Uterus (tissue), 3 donors: ENCODE measurements at regions not wholly inside any gene's neighbourhood (a gene's known extent, or its start where the extent isn't known, plus 50 kb on each side); places are given as distances from the start of the nearest gene placed in this dataset.

Experiments
- DNase-seq, 2 donors: peaks; one replicate each; pipeline ENCODE4 v3.0.0-alpha.2; 2019 to 2020
- H3K27ac ChIP-seq, 2 donors: fragments of 200-600 bp; sonication (generic); 1 replicate in 1 of 2; 2 replicates in 1 of 2; pipeline ENCODE4 v1.5.1; 2016 to 2018
- H3K27me3 ChIP-seq, 2 donors: fragments of 200-600 bp; sonication (generic); one replicate each; pipeline ENCODE4 v1.5.1; 2018 to 2019; ENCODE audit warnings: control low read depth in 1 of 2
- H3K36me3 ChIP-seq, 2 donors: fragments of 200-600 bp; sonication (generic); one replicate each; pipeline ENCODE4 v1.5.1; 2019; ENCODE audit warnings: control low read depth in 1 of 2
- H3K4me1 ChIP-seq, 2 donors: fragments of 200-600 bp; sonication (generic); one replicate each; pipeline ENCODE4 v1.5.1; 2018 to 2019; ENCODE audit warnings: control low read depth in 1 of 2
- H3K4me3 ChIP-seq, 2 donors: fragments of 200-600 bp; sonication (generic); 1 replicate in 1 of 2; 2 replicates in 1 of 2; pipeline ENCODE4 v1.5.1; 2018 to 2019; ENCODE audit warnings: mild to moderate bottlenecking in 1 of 2
- H3K9me3 ChIP-seq, 2 donors: fragments of 200-600 bp; sonication (generic); one replicate each; pipeline ENCODE4 v1.5.1; 2019; ENCODE audit warnings: control low read depth in 1 of 2
- POLR2A ChIP-seq, 2 donors: fragments of 450-650 bp; IDR thresholded peaks; one replicate each; pipeline ENCODE4 v1.6.1; 2016; ENCODE audit warnings: antibody characterized with exemption in 2 of 2, mild to moderate bottlenecking in 1 of 2, moderate library complexity in 1 of 2
- intact Hi-C: fragments of 100-400 bp; cut with DNase I; formaldehyde crosslinking; loops from one replicate; pipeline ENCODE4 v1.15.1; 2023; ENCODE audit warnings: low total_unique reads
- TF ChIP-seq, protein P1 (sequence below), 4 experiments: fragments of 200-600 bp in 2 of 4; fragments of 450-650 bp in 2 of 4; sonication (generic) in 2 of 4; IDR thresholded peaks; one replicate each; pipeline ENCODE4 v1.5.1; 2016 to 2019; ENCODE audit warnings: antibody characterized with exemption in 4 of 4, mild to moderate bottlenecking in 2 of 4, moderate library complexity in 1 of 4
- donor health status: DM: yes; HTN: yes; CAD: no.

- Histone ChIP-seq H3K9me3 (no peaks in the 10 kb centered on the region), H3K4me1 (no peaks in the 10 kb centered on the region), H3K36me3 (no peaks in the 10 kb centered on the region), H3K27me3 (no peaks in the 10 kb centered on the region), H3K4me3 (no peak overlapping the region), H3K27ac (no peak overlapping the region)
- intact Hi-C loops, result no loop called here
- no peak for DNase-seq
- TF ChIP-seq, protein P1, sequence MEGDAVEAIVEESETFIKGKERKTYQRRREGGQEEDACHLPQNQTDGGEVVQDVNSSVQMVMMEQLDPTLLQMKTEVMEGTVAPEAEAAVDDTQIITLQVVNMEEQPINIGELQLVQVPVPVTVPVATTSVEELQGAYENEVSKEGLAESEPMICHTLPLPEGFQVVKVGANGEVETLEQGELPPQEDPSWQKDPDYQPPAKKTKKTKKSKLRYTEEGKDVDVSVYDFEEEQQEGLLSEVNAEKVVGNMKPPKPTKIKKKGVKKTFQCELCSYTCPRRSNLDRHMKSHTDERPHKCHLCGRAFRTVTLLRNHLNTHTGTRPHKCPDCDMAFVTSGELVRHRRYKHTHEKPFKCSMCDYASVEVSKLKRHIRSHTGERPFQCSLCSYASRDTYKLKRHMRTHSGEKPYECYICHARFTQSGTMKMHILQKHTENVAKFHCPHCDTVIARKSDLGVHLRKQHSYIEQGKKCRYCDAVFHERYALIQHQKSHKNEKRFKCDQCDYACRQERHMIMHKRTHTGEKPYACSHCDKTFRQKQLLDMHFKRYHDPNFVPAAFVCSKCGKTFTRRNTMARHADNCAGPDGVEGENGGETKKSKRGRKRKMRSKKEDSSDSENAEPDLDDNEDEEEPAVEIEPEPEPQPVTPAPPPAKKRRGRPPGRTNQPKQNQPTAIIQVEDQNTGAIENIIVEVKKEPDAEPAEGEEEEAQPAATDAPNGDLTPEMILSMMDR (IDR thresholded peaks at IDR 0.05), result no peak
- TF ChIP-seq POLR2A (IDR thresholded peaks at IDR 0.05), result no peak
Measured at GRCh38 chr5:2110137-2110933, 227.6 kb upstream of the IRX4 start.

- intact Hi-C loops, result no loop called here
- no peaks in the 10 kb centered on the region for H3K9me3 ChIP-seq
- no peak overlapping the region for H3K4me3 ChIP-seq
- no peak for DNase-seq
- TF ChIP-seq POLR2A (IDR thresholded peaks at IDR 0.05), result no peak
- TF ChIP-seq, protein P1 (IDR thresholded peaks at IDR 0.05), result no peak
- H3K27me3 ChIP-seq, result no peaks in the 10 kb centered on the region
- no peaks in the 10 kb centered on the region for H3K4me1 ChIP-seq
- H3K36me3 ChIP-seq, result no peaks in the 10 kb centered on the region
- no peak overlapping the region for H3K27ac ChIP-seq
Measured at GRCh38 chr5:2109566-2109965, 226.8 kb upstream of the IRX4 start.

GRCh38 chr5:2106721-2107120, 224.0 kb upstream of the IRX4 start:
- H3K36me3 ChIP-seq, result no peaks in the 10 kb centered on the region
- H3K27me3 ChIP-seq, result no peaks in the 10 kb centered on the region
- TF ChIP-seq, protein P1 (IDR thresholded peaks at IDR 0.05), result no peak
- TF ChIP-seq POLR2A (IDR thresholded peaks at IDR 0.05), result no peak
- no peak overlapping the region for H3K27ac ChIP-seq
- no peaks in the 10 kb centered on the region for H3K9me3 ChIP-seq
- intact Hi-C loops, result no loop called here
- DNase-seq, result no peak
- no peak overlapping the region for H3K4me3 ChIP-seq
- no peaks in the 10 kb centered on the region for H3K4me1 ChIP-seq

DNA sequence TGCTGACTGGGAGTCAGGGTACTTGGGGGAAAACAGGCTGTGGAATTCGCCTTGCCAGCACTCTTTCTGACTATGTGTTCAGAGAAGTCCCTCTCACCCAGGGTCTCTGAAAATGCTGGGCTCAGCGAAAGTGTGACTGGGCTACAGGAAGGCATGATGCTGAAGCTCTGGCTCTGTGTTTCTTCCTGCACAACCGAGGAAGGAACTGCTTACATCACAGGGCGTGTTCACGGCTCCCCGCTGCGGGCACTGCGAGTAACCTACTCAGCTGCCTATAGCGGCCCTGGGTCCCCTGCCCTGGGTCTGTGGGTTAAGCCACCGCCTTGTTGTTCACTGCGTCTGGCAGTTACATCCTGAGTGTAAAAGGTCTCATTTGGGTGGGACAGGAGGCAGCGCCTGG, 222.4 kb upstream of the IRX4 start:
- no peak overlapping the region for H3K27ac ChIP-seq
- H3K27me3 ChIP-seq, result no peaks in the 10 kb centered on the region
- DNase-seq, result no peak
- H3K9me3 ChIP-seq, result no peaks in the 10 kb centered on the region
- H3K36me3 ChIP-seq, result no peaks in the 10 kb centered on the region
- H3K4me3 ChIP-seq, result no peak overlapping the region
- TF ChIP-seq POLR2A (IDR thresholded peaks at IDR 0.05), result no peak
- TF ChIP-seq, protein P1 (IDR thresholded peaks at IDR 0.05), result no peak
- intact Hi-C loops, result no loop called here
- H3K4me1 ChIP-seq, result no peaks in the 10 kb centered on the region

GRCh38 chr5:2103940-2104339, 221.2 kb upstream of the IRX4 start:
- intact Hi-C loops, result no loop called here
- TF ChIP-seq, protein P1 (IDR thresholded peaks at IDR 0.05), result no peak
- H3K27me3 ChIP-seq, result no peaks in the 10 kb centered on the region

More at GRCh38 chr5:2103940-2104339, 221.2 kb upstream of the IRX4 start:
- Histone ChIP-seq H3K9me3 (no peaks in the 10 kb centered on the region), H3K4me1 (no peaks in the 10 kb centered on the region), H3K27ac (no peak overlapping the region), H3K36me3 (no peaks in the 10 kb centered on the region), H3K4me3 (no peak overlapping the region)
- DNase-seq, result no peak
